PFSK-1 (cell line): ENCODE measurements at regions not wholly inside any gene's neighbourhood (a gene's known extent, or its start where the extent isn't known, plus 50 kb on each side); places are given as distances from the start of the nearest gene placed in this dataset.

Experiments
- POLR2AphosphoS5 ChIP-seq: IDR thresholded peaks from 2 replicates; pipeline ENCODE4 v1.6.1; 2012; ENCODE audit warnings: low read depth, mild to moderate bottlenecking, control low read depth, low read length, moderate library complexity
- SIN3A ChIP-seq: IDR thresholded peaks from 2 replicates; pipeline ENCODE4 v1.6.1; 2012; ENCODE audit warnings: mild to moderate bottlenecking, low read length, moderate library complexity, borderline replicate concordance; ENCODE audit not compliant: insufficient read depth
- TAF1 ChIP-seq: IDR thresholded peaks from 2 replicates; pipeline ENCODE4 v1.6.1; 2012; ENCODE audit warnings: low read length, control low read depth, borderline replicate concordance; ENCODE audit not compliant: insufficient read depth
- TF ChIP-seq, protein P1 (sequence below), 2 experiments: IDR thresholded peaks; 2 replicates each; pipeline versions ENCODE4 v1.6.1 to v1.8.0; 2011 to 2012; ENCODE audit warnings: low read depth in 2 of 2, low read length in 2 of 2, control low read depth in 1 of 2, inconsistent platforms in 1 of 2, mild to moderate bottlenecking in 1 of 2, moderate library complexity in 1 of 2; ENCODE audit not compliant: insufficient read depth in 1 of 2

GRCh38 chr6:114827135-114827534, 484.3 kb upstream of the HS3ST5 start:
- no peak for TF ChIP-seq POLR2AphosphoS5
- no peak for TF ChIP-seq SIN3A
- TF ChIP-seq, protein P1, sequence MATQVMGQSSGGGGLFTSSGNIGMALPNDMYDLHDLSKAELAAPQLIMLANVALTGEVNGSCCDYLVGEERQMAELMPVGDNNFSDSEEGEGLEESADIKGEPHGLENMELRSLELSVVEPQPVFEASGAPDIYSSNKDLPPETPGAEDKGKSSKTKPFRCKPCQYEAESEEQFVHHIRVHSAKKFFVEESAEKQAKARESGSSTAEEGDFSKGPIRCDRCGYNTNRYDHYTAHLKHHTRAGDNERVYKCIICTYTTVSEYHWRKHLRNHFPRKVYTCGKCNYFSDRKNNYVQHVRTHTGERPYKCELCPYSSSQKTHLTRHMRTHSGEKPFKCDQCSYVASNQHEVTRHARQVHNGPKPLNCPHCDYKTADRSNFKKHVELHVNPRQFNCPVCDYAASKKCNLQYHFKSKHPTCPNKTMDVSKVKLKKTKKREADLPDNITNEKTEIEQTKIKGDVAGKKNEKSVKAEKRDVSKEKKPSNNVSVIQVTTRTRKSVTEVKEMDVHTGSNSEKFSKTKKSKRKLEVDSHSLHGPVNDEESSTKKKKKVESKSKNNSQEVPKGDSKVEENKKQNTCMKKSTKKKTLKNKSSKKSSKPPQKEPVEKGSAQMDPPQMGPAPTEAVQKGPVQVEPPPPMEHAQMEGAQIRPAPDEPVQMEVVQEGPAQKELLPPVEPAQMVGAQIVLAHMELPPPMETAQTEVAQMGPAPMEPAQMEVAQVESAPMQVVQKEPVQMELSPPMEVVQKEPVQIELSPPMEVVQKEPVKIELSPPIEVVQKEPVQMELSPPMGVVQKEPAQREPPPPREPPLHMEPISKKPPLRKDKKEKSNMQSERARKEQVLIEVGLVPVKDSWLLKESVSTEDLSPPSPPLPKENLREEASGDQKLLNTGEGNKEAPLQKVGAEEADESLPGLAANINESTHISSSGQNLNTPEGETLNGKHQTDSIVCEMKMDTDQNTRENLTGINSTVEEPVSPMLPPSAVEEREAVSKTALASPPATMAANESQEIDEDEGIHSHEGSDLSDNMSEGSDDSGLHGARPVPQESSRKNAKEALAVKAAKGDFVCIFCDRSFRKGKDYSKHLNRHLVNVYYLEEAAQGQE (IDR thresholded peaks at IDR 0.05; ENCODE audit: insufficient read depth in 1 of 2, low read depth in 2 of 2, low read length in 2 of 2), result no peak
- no peak for TF ChIP-seq TAF1
